ENCODE measurements at regions not wholly inside any gene's neighbourhood (a gene's known extent, or its start where the extent isn't known, plus 50 kb on each side); places are given as distances from the start of the nearest gene placed in this dataset.

GRCh38 chr10:4429571-4429970 is 396.4 kb upstream of the AKR1E2 start:
- TF ChIP-seq GATA3 (IDR thresholded peaks at IDR 0.05; ENCODE audit: low read depth, low read length), result no peak
- no peak for TF ChIP-seq GATA2 (IDR thresholded peaks at IDR 0.05; ENCODE audit: low read depth, low read length)

Data from SH-SY5Y (cell line).